Osteocyte (in vitro differentiated cells): ENCODE measurements at regions not wholly inside any gene's neighbourhood (a gene's known extent, or its start where the extent isn't known, plus 50 kb on each side); places are given as distances from the start of the nearest gene placed in this dataset.

ENCODE experiments used
- DNase-seq: peaks from one replicate; pipeline ENCODE4 v3.0.0; 2021; ENCODE audit warnings: mixed read lengths; ENCODE audit not compliant: unreplicated experiment; ENCODE audit errors: extremely low spot score
- H3K27ac Mint-ChIP-seq: one replicate; pipeline ENCODE4 v1.8.0; 2021; ENCODE audit warnings: mild to moderate bottlenecking, mixed read lengths; ENCODE audit not compliant: unreplicated experiment
- H3K27me3 Mint-ChIP-seq: one replicate; pipeline ENCODE4 v1.8.0; 2021; ENCODE audit warnings: mixed read lengths; ENCODE audit not compliant: unreplicated experiment
- H3K36me3 Mint-ChIP-seq: one replicate; pipeline ENCODE4 v1.8.0; 2021; ENCODE audit warnings: mixed read lengths; ENCODE audit not compliant: unreplicated experiment
- H3K4me1 Mint-ChIP-seq: one replicate; pipeline ENCODE4 v1.8.0; 2021; ENCODE audit warnings: mixed read lengths; ENCODE audit not compliant: unreplicated experiment
- H3K4me3 Mint-ChIP-seq: one replicate; pipeline ENCODE4 v1.8.0; 2021; ENCODE audit warnings: mild to moderate bottlenecking, moderate library complexity, mixed read lengths; ENCODE audit not compliant: unreplicated experiment
- H3K9me3 Mint-ChIP-seq: one replicate; pipeline ENCODE4 v1.8.0; 2021; ENCODE audit warnings: mixed read lengths; ENCODE audit not compliant: unreplicated experiment
- CTCF ChIP-seq: fragments of 200-600 bp; sonication (generic); IDR thresholded peaks from 2 replicates; pipeline ENCODE4 v1.5.0; 2021; ENCODE audit warnings: antibody characterized with exemption, mild to moderate bottlenecking, moderate library complexity

- DNase-seq = no peak
- TF ChIP-seq CTCF = no peak
- Mint-ChIP-seq H3K27me3 (no peaks in the 10 kb centered on the region), H3K9me3 (peaks cover 5% of the 10 kb centered on the region), H3K4me1 (no peaks in the 10 kb centered on the region), H3K27ac (no peak overlapping the region), H3K36me3 (no peaks in the 10 kb centered on the region), H3K4me3 (no peak overlapping the region)
These were observed 553.8 kb upstream of the PRMT6 start for GRCh38 chr1:106502659-106503058.

- H3K27me3 Mint-ChIP-seq = no peaks in the 10 kb centered on the region
- H3K9me3 Mint-ChIP-seq = no peaks in the 10 kb centered on the region
- no peak overlapping the region for H3K4me3 Mint-ChIP-seq
- no peak for TF ChIP-seq CTCF
- no peak for DNase-seq
- H3K36me3 Mint-ChIP-seq = no peaks in the 10 kb centered on the region
- no peak overlapping the region for H3K27ac Mint-ChIP-seq
- H3K4me1 Mint-ChIP-seq = no peaks in the 10 kb centered on the region
These were observed 541.1 kb upstream of the PRMT6 start for GRCh38 chr1:106515375-106515774.

GRCh38 chr1:106517224-106517623 is 539.2 kb upstream of the PRMT6 start:
- H3K36me3 Mint-ChIP-seq = no peaks in the 10 kb centered on the region
- no peaks in the 10 kb centered on the region for H3K27me3 Mint-ChIP-seq
- no peak overlapping the region for H3K4me3 Mint-ChIP-seq
- DNase-seq = no peak
- H3K27ac Mint-ChIP-seq = no peak overlapping the region
- H3K4me1 Mint-ChIP-seq = no peaks in the 10 kb centered on the region
- H3K9me3 Mint-ChIP-seq = no peaks in the 10 kb centered on the region
- TF ChIP-seq CTCF = no peak

GRCh38 chr1:106523497-106523896 is 533.0 kb upstream of the PRMT6 start:
- Mint-ChIP-seq H3K36me3 (no peaks in the 10 kb centered on the region), H3K9me3 (no peaks in the 10 kb centered on the region), H3K27me3 (no peaks in the 10 kb centered on the region), H3K4me1 (no peaks in the 10 kb centered on the region), H3K4me3 (no peak overlapping the region), H3K27ac (no peak overlapping the region)
- TF ChIP-seq CTCF = no peak
- DNase-seq = no peak

GRCh38 chr1:106524631-106525030 is 531.8 kb upstream of the PRMT6 start:
- H3K9me3 Mint-ChIP-seq = peaks cover 2% of the 10 kb centered on the region
- no peaks in the 10 kb centered on the region for H3K36me3 Mint-ChIP-seq
- TF ChIP-seq CTCF = no peak
- DNase-seq = no peak
- no peak overlapping the region for H3K27ac Mint-ChIP-seq
- no peaks in the 10 kb centered on the region for H3K4me1 Mint-ChIP-seq
- no peak overlapping the region for H3K4me3 Mint-ChIP-seq
- H3K27me3 Mint-ChIP-seq = no peaks in the 10 kb centered on the region
